Natural killer cell (primary cell): ENCODE measurements at regions not wholly inside any gene's neighbourhood (a gene's known extent, or its start where the extent isn't known, plus 50 kb on each side); places are given as distances from the start of the nearest gene placed in this dataset.

Source experiments
- ATAC-seq, 3 donors: fragments of 150-1000 bp in 2 of 3; fragments of 200-7000 bp in 1 of 3; cut with Tn5 transposase; 1 replicate in 1 of 3; 2 replicates in 2 of 3; pipeline ENCODE4 v1.10.0; 2021; ENCODE audit warnings: mild to moderate bottlenecking in 2 of 3, moderate library complexity in 2 of 3
- DNase-seq, 2 donors: peaks; one replicate each; pipeline versions ENCODE4 v3.0.0 to v3.0.0-alpha.2; 2013 to 2021; ENCODE audit warnings: mixed read lengths in 1 of 2
- H3K27ac ChIP-seq: one replicate; pipeline ENCODE4 v1.5.1; 2013; ENCODE audit warnings: mild to moderate bottlenecking, low read length
- H3K27me3 ChIP-seq: one replicate; pipeline ENCODE4 v1.6.1; 2013; ENCODE audit warnings: low read length; ENCODE audit not compliant: control insufficient read depth, insufficient read depth
- H3K36me3 ChIP-seq: one replicate; pipeline ENCODE4 v1.6.1; 2013; ENCODE audit warnings: low read length; ENCODE audit not compliant: control insufficient read depth, insufficient read depth
- H3K4me1 ChIP-seq: one replicate; pipeline ENCODE4 v1.6.1; 2013; ENCODE audit warnings: low read length; ENCODE audit not compliant: control insufficient read depth, insufficient read depth
- H3K4me3 ChIP-seq: one replicate; pipeline ENCODE4 v1.5.1; 2013; ENCODE audit warnings: low read length
- H3K9me3 ChIP-seq: one replicate; pipeline ENCODE4 v1.6.1; 2013; ENCODE audit warnings: low read length; ENCODE audit not compliant: control insufficient read depth, insufficient read depth
- H3K27ac Mint-ChIP-seq, 2 donors: one replicate each; pipeline ENCODE4 v1.8.0; 2022; ENCODE audit warnings: mild to moderate bottlenecking in 2 of 2, mixed read lengths in 2 of 2, moderate library complexity in 1 of 2
- H3K27me3 Mint-ChIP-seq, 2 donors: one replicate each; pipeline ENCODE4 v1.8.0; 2022; ENCODE audit warnings: low read depth in 2 of 2, mixed read lengths in 2 of 2
- H3K36me3 Mint-ChIP-seq: one replicate; pipeline ENCODE4 v1.8.0; 2022; ENCODE audit warnings: mixed read lengths
- H3K4me1 Mint-ChIP-seq, 2 donors: one replicate each; pipeline ENCODE4 v1.8.0; 2022; ENCODE audit warnings: mixed read lengths in 2 of 2
- H3K4me3 Mint-ChIP-seq: one replicate; pipeline ENCODE4 v1.8.0; 2022; ENCODE audit warnings: mild to moderate bottlenecking, moderate library complexity, mixed read lengths
- H3K9me3 Mint-ChIP-seq, 2 donors: one replicate each; pipeline ENCODE4 v1.8.0; 2022; ENCODE audit warnings: mixed read lengths in 2 of 2
- WGBS: methylation state at CpG from one replicate; pipeline ENCODE4 v1.1.7; 2013; ENCODE audit warnings: missing lambda C conversion rate; ENCODE audit not compliant: insufficient coverage; 5-methylcytosine and 5-hydroxymethylcytosine counted together
- intact Hi-C: fragments of 100-400 bp; cut with micrococcal nuclease; formaldehyde crosslinking; loops from one replicate; pipeline ENCODE4 v1.14.2; 2022
- TF ChIP-seq, protein P1 (sequence below): fragments of 200-600 bp; IDR thresholded peaks from one replicate; pipeline ENCODE4 v1.8.0; 2022; ENCODE audit warnings: antibody characterized with exemption

DNA sequence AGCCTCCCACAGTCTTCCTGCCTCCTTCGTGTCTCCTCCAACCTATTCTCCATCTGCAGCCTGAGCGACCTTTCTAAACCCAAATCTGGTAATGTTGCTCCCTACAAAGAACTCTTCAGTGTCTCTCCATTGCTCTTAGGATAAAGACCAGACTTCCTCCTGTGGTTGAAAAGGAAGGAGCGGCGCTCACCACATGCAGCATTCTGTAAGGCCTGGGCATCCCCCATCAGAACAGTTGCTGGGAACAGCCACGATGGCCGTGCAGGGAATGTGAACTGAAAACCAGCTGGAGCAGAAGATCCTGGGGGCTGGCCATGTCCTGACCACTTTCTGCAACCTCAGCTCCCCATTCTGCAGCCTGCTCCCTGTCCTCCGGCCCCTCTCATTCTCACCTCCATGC, 237.8 kb upstream of the ZMIZ1 start:
- TF ChIP-seq, protein P1, sequence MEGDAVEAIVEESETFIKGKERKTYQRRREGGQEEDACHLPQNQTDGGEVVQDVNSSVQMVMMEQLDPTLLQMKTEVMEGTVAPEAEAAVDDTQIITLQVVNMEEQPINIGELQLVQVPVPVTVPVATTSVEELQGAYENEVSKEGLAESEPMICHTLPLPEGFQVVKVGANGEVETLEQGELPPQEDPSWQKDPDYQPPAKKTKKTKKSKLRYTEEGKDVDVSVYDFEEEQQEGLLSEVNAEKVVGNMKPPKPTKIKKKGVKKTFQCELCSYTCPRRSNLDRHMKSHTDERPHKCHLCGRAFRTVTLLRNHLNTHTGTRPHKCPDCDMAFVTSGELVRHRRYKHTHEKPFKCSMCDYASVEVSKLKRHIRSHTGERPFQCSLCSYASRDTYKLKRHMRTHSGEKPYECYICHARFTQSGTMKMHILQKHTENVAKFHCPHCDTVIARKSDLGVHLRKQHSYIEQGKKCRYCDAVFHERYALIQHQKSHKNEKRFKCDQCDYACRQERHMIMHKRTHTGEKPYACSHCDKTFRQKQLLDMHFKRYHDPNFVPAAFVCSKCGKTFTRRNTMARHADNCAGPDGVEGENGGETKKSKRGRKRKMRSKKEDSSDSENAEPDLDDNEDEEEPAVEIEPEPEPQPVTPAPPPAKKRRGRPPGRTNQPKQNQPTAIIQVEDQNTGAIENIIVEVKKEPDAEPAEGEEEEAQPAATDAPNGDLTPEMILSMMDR = no peak
- Mint-ChIP-seq H3K36me3 (no peaks in the 10 kb centered on the region), H3K4me3 (no peak overlapping the region), H3K9me3 (no peaks in the 10 kb centered on the region), H3K27ac (no peak overlapping the region), H3K27me3 (peaks cover 20 to 44% of the 10 kb centered on the region in 2 donors), H3K4me1 (no peaks in the 10 kb centered on the region)
- Histone ChIP-seq H3K4me3 (no peak overlapping the region), H3K36me3 (no peaks in the 10 kb centered on the region), H3K27me3 (no peaks in the 10 kb centered on the region), H3K9me3 (no peaks in the 10 kb centered on the region), H3K4me1 (no peaks in the 10 kb centered on the region), H3K27ac (no peak overlapping the region)
- intact Hi-C loops = no loop called here
- ATAC-seq = no peak
- DNase-seq = no peak
- 11% methylated on average over 7 of the region's 7 CpGs for WGBS

DNA sequence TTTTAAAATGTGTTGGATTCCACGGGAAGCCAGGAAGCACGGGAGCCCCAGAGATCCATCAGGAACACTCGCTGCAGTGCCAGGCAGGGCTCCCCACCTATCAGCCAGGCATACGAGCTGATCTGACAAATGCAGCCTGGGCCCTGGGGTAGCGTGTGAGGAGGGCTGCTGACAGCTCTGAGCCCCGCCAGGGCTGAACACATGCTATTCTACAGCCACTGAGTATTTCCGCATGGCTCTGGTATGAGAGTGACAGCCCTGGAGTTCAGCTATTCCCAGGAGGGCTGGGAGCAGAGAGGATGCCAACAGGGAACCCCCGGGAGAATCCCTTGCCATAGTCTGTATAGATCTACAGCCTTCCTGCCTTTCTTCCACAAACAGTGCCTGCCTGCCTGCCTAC, 237.3 kb upstream of the ZMIZ1 start:
- H3K36me3 Mint-ChIP-seq = no peaks in the 10 kb centered on the region
- DNase-seq = no peak

DNA sequence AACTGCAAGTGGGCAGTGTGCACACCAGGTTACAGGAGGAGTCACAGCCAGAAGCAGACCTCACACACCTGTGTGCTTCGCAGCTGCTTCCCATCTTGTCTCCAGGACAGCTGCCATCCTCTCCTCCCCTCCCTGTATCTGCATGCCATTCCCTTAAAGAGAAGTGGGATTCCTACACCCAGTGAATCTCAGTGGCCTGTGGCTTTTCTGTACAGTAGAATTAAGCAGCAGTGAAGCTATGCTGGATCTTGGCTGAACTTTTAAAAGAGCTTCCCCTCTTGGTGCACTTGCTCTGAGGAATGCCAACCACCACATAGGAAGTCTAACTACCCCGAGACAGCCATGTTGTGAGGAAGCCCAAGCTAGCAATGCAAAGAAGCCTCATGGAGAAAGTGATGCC, 236.5 kb upstream of the ZMIZ1 start:
- H3K36me3 Mint-ChIP-seq = no peaks in the 10 kb centered on the region
- no peak overlapping the region for H3K27ac ChIP-seq
- TF ChIP-seq, protein P1 = no peak
- H3K36me3 ChIP-seq = no peaks in the 10 kb centered on the region
- no peak for ATAC-seq
- no peak overlapping the region for H3K27ac Mint-ChIP-seq
- DNase-seq = no peak
- H3K4me1 Mint-ChIP-seq = no peaks in the 10 kb centered on the region
- intact Hi-C loops = no loop called here
- 80% methylated on average over 2 of the region's 2 CpGs for WGBS
- H3K27me3 Mint-ChIP-seq = peaks cover 21 to 42% of the 10 kb centered on the region in 2 donors
- H3K9me3 Mint-ChIP-seq = no peaks in the 10 kb centered on the region
- no peaks in the 10 kb centered on the region for H3K27me3 ChIP-seq
- no peak overlapping the region for H3K4me3 ChIP-seq
- H3K4me3 Mint-ChIP-seq = no peak overlapping the region
- no peaks in the 10 kb centered on the region for H3K9me3 ChIP-seq
- H3K4me1 ChIP-seq = no peaks in the 10 kb centered on the region

More for the DNA sequence above, 237.3 kb upstream of the ZMIZ1 start:
- Mint-ChIP-seq H3K4me1 (no peaks in the 10 kb centered on the region), H3K4me3 (no peak overlapping the region), H3K9me3 (no peaks in the 10 kb centered on the region), H3K27me3 (peaks cover 21 to 48% of the 10 kb centered on the region in 2 donors), H3K27ac (no peak overlapping the region)
- WGBS = 76% methylated on average over 8 of the region's 8 CpGs
- Histone ChIP-seq H3K36me3 (no peaks in the 10 kb centered on the region), H3K4me3 (no peak overlapping the region), H3K9me3 (no peaks in the 10 kb centered on the region), H3K27me3 (no peaks in the 10 kb centered on the region), H3K4me1 (no peaks in the 10 kb centered on the region), H3K27ac (no peak overlapping the region)
- no peak for ATAC-seq
- intact Hi-C loops = no loop called here
- TF ChIP-seq, protein P1 = no peak

DNA sequence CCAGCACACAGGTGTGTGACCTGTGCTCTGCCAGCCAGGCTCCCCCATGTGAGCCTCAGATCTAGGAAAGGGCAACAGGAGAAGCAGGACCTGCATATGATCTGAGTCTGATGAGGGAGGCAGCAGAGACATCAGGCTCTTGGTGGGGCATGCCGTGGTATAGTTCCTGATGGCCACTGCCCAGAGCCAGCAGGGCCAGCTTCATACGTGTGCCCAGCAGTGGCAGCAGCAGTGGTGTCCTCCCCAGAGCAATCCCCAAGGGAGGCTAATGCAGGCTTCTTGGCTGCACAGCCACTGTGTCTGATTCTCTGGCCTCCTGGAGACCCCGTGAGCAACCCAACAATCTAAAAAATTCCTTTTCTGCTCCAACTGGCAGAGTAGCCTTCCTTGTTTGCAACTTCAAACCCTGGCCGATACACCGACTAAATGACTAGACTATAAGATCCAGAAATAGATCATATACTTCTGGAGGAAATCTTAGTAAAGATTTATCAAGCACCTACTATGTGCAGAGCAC, 230.6 kb upstream of the ZMIZ1 start:
- H3K4me3 Mint-ChIP-seq = no peak overlapping the region
- 89% methylated on average over 5 of the region's 5 CpGs for WGBS
- intact Hi-C loops = no loop called here
- no peak for ATAC-seq
- no peak overlapping the region for H3K27ac ChIP-seq
- H3K9me3 ChIP-seq = no peaks in the 10 kb centered on the region
- H3K4me1 ChIP-seq = no peaks in the 10 kb centered on the region
- H3K4me1 Mint-ChIP-seq = no peaks in the 10 kb centered on the region
- H3K4me3 ChIP-seq = no peak overlapping the region
- no peaks in the 10 kb centered on the region for H3K36me3 ChIP-seq
- TF ChIP-seq, protein P1 = no peak
- no peaks in the 10 kb centered on the region for H3K27me3 ChIP-seq
- H3K27ac Mint-ChIP-seq = no peak overlapping the region
- DNase-seq = no peak
- H3K9me3 Mint-ChIP-seq = no peaks in the 10 kb centered on the region
- peaks cover 36 to 44% of the 10 kb centered on the region in 2 donors for H3K27me3 Mint-ChIP-seq
- no peaks in the 10 kb centered on the region for H3K36me3 Mint-ChIP-seq
